HEK293 (cell line): ENCODE measurements at regions not wholly inside any gene's neighbourhood (a gene's known extent, or its start where the extent isn't known, plus 50 kb on each side); places are given as distances from the start of the nearest gene placed in this dataset.

Experiments
- CTCF ChIA-PET: fragments of 350-600 bp; formaldehyde crosslinking; extraction: SDS; loops from one replicate; lab custom pipeline; 2021; ENCODE audit warnings: antibody characterized with exemption; lab: Yijun Ruan, JAX
- POLR2A ChIA-PET: fragments of 300-600 bp; formaldehyde crosslinking; extraction: SDS; loops from one replicate; lab custom pipeline; 2020; ENCODE audit warnings: antibody characterized with exemption, inconsistent platforms; lab: Yijun Ruan, JAX
- H3K27ac ChIP-seq: fragments of 200-500 bp; sonication (Bioruptor generic); 2 replicates; pipeline ENCODE4 v1.5.1; 2014; ENCODE audit warnings: low read depth, low read length, control low read depth, inconsistent platforms; ENCODE audit errors: extremely low read depth
- H3K36me3 ChIP-seq, 2 experiments: fragments of 200-500 bp in 1 of 2; sonication (Bioruptor generic) in 1 of 2; 1 replicate in 1 of 2; 2 replicates in 1 of 2; pipeline ENCODE4 v1.5.1; 2014 to 2017; ENCODE audit warnings: inconsistent platforms in 2 of 2, low read length in 2 of 2; ENCODE audit not compliant: control insufficient read depth in 2 of 2, insufficient read depth in 1 of 2
- H3K4me1 ChIP-seq: fragments of 200-500 bp; sonication (Bioruptor generic); 2 replicates; pipeline ENCODE4 v1.5.1; 2014; ENCODE audit warnings: mild to moderate bottlenecking, low read length, inconsistent platforms; ENCODE audit not compliant: control insufficient read depth, insufficient read depth
- H3K4me3 ChIP-seq: 2 replicates; pipeline ENCODE4 v1.5.1; 2011; ENCODE audit warnings: low read depth, mild to moderate bottlenecking, control low read depth, low read length, moderate library complexity
- H3K9me3 ChIP-seq: fragments of 200-500 bp; sonication (Bioruptor generic); 2 replicates; pipeline ENCODE4 v1.5.1; 2014; ENCODE audit warnings: low read depth, low read length, inconsistent platforms; ENCODE audit not compliant: control insufficient read depth, insufficient read depth
- BCL11A ChIP-seq: fragments of 450-650 bp; formaldehyde crosslinking; IDR thresholded peaks from 2 replicates; pipeline ENCODE4 v1.5.1; 2016; ENCODE audit warnings: low read depth, missing biosample characterization, missing genetic modification characterization
- EGR2 ChIP-seq: fragments of 450-650 bp; formaldehyde crosslinking; IDR thresholded peaks from 2 replicates; pipeline ENCODE4 v1.5.1; 2016; ENCODE audit warnings: low read depth, missing biosample characterization, missing genetic modification characterization
- FEZF1 ChIP-seq: fragments of 450-650 bp; formaldehyde crosslinking; IDR thresholded peaks from 2 replicates; pipeline ENCODE4 v1.5.1; 2016; ENCODE audit warnings: missing biosample characterization, missing genetic modification characterization
- GLIS2 ChIP-seq: fragments of 450-650 bp; formaldehyde crosslinking; IDR thresholded peaks from 2 replicates; pipeline ENCODE4 v1.5.1; 2016; ENCODE audit warnings: missing biosample characterization, missing genetic modification characterization
- IKZF3 ChIP-seq: fragments of 450-650 bp; IDR thresholded peaks from 2 replicates; pipeline ENCODE4 v1.5.0; 2018; ENCODE audit warnings: missing biosample characterization, mild to moderate bottlenecking, missing genetic modification characterization, moderate library complexity
- KLF1 ChIP-seq: fragments of 450-650 bp; formaldehyde crosslinking; IDR thresholded peaks from 2 replicates; pipeline ENCODE4 v1.5.1; 2016; ENCODE audit warnings: missing biosample characterization, missing genetic modification characterization
- KLF7 ChIP-seq: fragments of 450-650 bp; formaldehyde crosslinking; IDR thresholded peaks from 2 replicates; pipeline ENCODE4 v1.5.1; 2016; ENCODE audit warnings: missing biosample characterization, missing genetic modification characterization, borderline replicate concordance
- OSR2 ChIP-seq: fragments of 450-650 bp; formaldehyde crosslinking; IDR thresholded peaks from 2 replicates; pipeline ENCODE4 v1.5.1; 2016; ENCODE audit warnings: missing biosample characterization, missing genetic modification characterization
- SETDB1 ChIP-seq: IDR thresholded peaks from one replicate; pipeline ENCODE4 v1.6.1; 2017; ENCODE audit warnings: mild to moderate bottlenecking, low read length, moderate library complexity, mixed read lengths; ENCODE audit not compliant: insufficient read length
- TCF7L2 ChIP-seq: IDR thresholded peaks from 2 replicates; pipeline ENCODE4 v1.6.1; 2011; ENCODE audit warnings: low read depth, mild to moderate bottlenecking, inconsistent platforms, low read length, moderate library complexity, borderline replicate concordance
- ZBTB8A ChIP-seq: fragments of 450-650 bp; formaldehyde crosslinking; IDR thresholded peaks from 2 replicates; pipeline ENCODE4 v1.5.1; 2016; ENCODE audit warnings: missing biosample characterization, missing genetic modification characterization
- ZFHX2 ChIP-seq: fragments of 450-650 bp; formaldehyde crosslinking; conservative IDR thresholded peaks from 2 replicates; pipeline ENCODE4 v1.5.1; 2016; ENCODE audit warnings: missing biosample characterization, missing genetic modification characterization
- ZIC2 ChIP-seq: fragments of 450-650 bp; formaldehyde crosslinking; IDR thresholded peaks from 2 replicates; pipeline ENCODE4 v1.5.1; 2016; ENCODE audit warnings: missing biosample characterization, missing genetic modification characterization
- ZNF146 ChIP-seq: fragments of 450-650 bp; formaldehyde crosslinking; IDR thresholded peaks from 2 replicates; pipeline ENCODE4 v1.5.1; 2016; ENCODE audit warnings: missing biosample characterization, missing genetic modification characterization
- ZNF184 ChIP-seq: fragments of 450-650 bp; IDR thresholded peaks from 2 replicates; pipeline ENCODE4 v1.5.1; 2018; ENCODE audit warnings: missing biosample characterization, mild to moderate bottlenecking, missing genetic modification characterization
- ZNF19 ChIP-seq: fragments of 450-650 bp; formaldehyde crosslinking; IDR thresholded peaks from 2 replicates; pipeline ENCODE4; 2016; ENCODE audit warnings: missing biosample characterization, missing genetic modification characterization, low read depth
- ZNF350 ChIP-seq: fragments of 450-650 bp; formaldehyde crosslinking; IDR thresholded peaks from 2 replicates; pipeline ENCODE4 v1.5.0; 2017; ENCODE audit warnings: missing biosample characterization, mild to moderate bottlenecking, missing genetic modification characterization
- ZNF423 ChIP-seq: fragments of 450-650 bp; formaldehyde crosslinking; IDR thresholded peaks from 2 replicates; pipeline ENCODE4 v1.5.1; 2016; ENCODE audit warnings: missing biosample characterization, missing genetic modification characterization
- ZNF585B ChIP-seq: fragments of 450-650 bp; formaldehyde crosslinking; IDR thresholded peaks from 2 replicates; pipeline ENCODE4 v1.5.1; 2016; ENCODE audit warnings: missing biosample characterization, missing genetic modification characterization
- ZNF600 ChIP-seq: fragments of 450-650 bp; formaldehyde crosslinking; IDR thresholded peaks from 2 replicates; pipeline ENCODE4 v1.5.1; 2016; ENCODE audit warnings: missing biosample characterization, missing genetic modification characterization
- ZNF623 ChIP-seq: fragments of 450-650 bp; formaldehyde crosslinking; IDR thresholded peaks from 2 replicates; pipeline ENCODE4 v1.5.1; 2016; ENCODE audit warnings: missing biosample characterization, missing genetic modification characterization
- ZNF624 ChIP-seq: fragments of 450-650 bp; formaldehyde crosslinking; IDR thresholded peaks from 2 replicates; pipeline ENCODE4 v1.5.1; 2017; ENCODE audit warnings: missing biosample characterization, missing genetic modification characterization
- ZNF830 ChIP-seq: fragments of 450-650 bp; IDR thresholded peaks from 2 replicates; pipeline ENCODE4 v1.5.0; 2018; ENCODE audit warnings: missing biosample characterization, missing genetic modification characterization, low read depth, mild to moderate bottlenecking, moderate library complexity
- TF ChIP-seq, protein P1 (sequence below): fragments of 450-650 bp; formaldehyde crosslinking; IDR thresholded peaks from 2 replicates; pipeline ENCODE4 v1.5.1; 2017; ENCODE audit warnings: missing biosample characterization, mild to moderate bottlenecking, missing genetic modification characterization, moderate library complexity
- TF ChIP-seq, protein P2 (sequence below): fragments of 450-650 bp; formaldehyde crosslinking; IDR thresholded peaks from 2 replicates; pipeline ENCODE4 v1.5.1; 2016; ENCODE audit warnings: missing biosample characterization, missing genetic modification characterization
- TF ChIP-seq, protein P3 (sequence below): fragments of 450-650 bp; formaldehyde crosslinking; IDR thresholded peaks from 2 replicates; pipeline ENCODE4 v1.5.1; 2016; ENCODE audit warnings: missing biosample characterization, missing genetic modification characterization, low read depth
- TF ChIP-seq, protein P4 (sequence below): fragments of 450-650 bp; formaldehyde crosslinking; IDR thresholded peaks from 2 replicates; pipeline ENCODE4 v1.5.1; 2016; ENCODE audit warnings: missing biosample characterization, missing genetic modification characterization

DNA sequence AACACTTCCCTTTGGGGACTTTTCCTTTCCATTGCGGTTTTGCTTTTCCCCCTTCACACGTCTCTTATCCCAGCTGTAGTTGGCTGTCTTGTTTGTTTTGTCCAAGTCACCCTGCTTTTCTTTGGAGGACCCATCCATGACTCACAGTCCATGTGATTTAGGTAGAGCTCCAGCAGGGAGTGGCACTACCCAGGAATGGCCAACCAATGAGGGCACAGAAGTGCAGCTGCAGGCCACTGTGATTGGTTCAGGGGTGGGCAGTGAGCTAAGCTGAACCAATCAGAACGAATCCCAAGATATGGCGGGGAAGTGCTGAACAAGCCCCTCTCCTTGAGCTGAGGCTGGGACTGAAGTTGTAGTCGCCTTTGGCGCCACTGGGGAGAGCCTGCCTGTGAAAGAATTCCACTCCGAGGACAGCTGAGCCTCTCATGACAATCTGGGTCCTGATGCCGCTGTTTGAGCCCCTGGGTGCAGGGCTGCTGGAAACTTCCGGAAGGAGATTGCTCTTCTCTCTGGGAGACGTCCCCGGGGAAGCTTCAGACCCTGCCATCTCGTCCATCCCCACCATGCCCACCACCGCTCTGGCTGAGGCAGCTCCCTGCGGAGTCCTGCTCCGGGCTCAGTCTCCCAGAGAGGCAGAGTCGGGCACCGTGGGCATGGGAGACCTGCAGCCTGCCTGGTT, 62.9 kb upstream of the URI1 start (continued):
- TF ChIP-seq ZNF19 (tag by site-specific recombination), result no peak
- TF ChIP-seq, all 188 proteins: peak for 11

DNA sequence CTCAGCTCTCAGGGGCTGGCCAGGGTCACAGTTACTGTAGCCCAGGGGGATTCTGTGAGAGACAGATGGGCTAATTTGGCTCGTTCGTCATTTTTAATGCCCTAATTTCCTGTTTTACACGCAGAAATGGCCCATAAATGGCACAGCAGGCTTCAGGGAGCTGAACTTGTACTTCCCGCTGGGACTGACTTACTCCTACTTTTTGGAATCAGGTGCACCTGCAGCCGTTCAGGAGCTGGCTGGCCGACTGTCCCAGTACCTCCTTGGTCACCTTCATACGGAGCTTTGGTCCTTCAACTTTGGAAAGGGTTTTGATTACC, 62.4 kb upstream of the URI1 start:
- POLR2A ChIA-PET, result interaction anchor here (1.2 to 1.4 kb wide), 2 partner anchors 149 to 163 kb away, joined by 4 read pairs; no protein-coding TSS in a partner anchor
- TF ChIP-seq FEZF1 (tag by site-specific recombination) (peak; percentile 47; the same call in 1 of the 2 replicates), GLIS2 (no peak), OSR2 (peak; percentile 56; the same call in 1 of the 2 replicates), TCF7L2 (no peak), ZNF623 (tag by site-specific recombination) (no peak), KLF7 (tag by site-specific recombination) (no peak), ZBTB8A (tag by site-specific recombination) (peak; percentile 86; the same call in 1 of the 2 replicates), ZNF423 (tag by site-specific recombination) (peak; percentile 77), ZNF830 (tag by site-specific recombination) (no peak), ZNF624 (tag by site-specific recombination) (no peak), IKZF3 (tag by site-specific recombination) (0 out of 2 replicates have a peak, but pooled peaks have one; percentile 51), ZNF585B (tag by site-specific recombination) (no peak), ZIC2 (tag by site-specific recombination) (peak; percentile 79), ZNF350 (tag by site-specific recombination) (no peak), ZNF184 (tag by site-specific recombination) (no peak), SETDB1 (no peak)
- TF ChIP-seq, protein P1, sequence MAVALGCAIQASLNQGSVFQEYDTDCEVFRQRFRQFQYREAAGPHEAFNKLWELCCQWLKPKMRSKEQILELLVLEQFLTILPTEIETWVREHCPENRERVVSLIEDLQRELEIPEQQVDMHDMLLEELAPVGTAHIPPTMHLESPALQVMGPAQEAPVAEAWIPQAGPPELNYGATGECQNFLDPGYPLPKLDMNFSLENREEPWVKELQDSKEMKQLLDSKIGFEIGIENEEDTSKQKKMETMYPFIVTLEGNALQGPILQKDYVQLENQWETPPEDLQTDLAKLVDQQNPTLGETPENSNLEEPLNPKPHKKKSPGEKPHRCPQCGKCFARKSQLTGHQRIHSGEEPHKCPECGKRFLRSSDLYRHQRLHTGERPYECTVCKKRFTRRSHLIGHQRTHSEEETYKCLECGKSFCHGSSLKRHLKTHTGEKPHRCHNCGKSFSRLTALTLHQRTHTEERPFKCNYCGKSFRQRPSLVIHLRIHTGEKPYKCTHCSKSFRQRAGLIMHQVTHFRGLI (tag by site-specific recombination), result no peak
- TF ChIP-seq, protein P2, sequence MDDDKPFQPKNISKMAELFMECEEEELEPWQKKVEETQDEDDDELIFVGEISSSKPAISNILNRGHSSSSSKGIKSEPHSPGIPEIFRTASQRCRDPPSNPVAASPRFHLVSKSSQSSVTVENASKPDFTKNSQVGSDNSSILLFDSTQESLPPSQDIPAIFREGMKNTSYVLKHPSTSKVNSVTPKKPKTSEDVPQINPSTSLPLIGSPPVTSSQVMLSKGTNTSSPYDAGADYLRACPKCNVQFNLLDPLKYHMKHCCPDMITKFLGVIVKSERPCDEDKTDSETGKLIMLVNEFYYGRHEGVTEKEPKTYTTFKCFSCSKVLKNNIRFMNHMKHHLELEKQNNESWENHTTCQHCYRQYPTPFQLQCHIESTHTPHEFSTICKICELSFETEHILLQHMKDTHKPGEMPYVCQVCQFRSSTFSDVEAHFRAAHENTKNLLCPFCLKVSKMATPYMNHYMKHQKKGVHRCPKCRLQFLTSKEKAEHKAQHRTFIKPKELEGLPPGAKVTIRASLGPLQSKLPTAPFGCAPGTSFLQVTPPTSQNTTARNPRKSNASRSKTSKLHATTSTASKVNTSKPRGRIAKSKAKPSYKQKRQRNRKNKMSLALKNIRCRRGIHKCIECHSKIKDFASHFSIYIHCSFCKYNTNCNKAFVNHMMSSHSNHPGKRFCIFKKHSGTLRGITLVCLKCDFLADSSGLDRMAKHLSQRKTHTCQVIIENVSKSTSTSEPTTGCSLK (tag by site-specific recombination), result no peak
- Histone ChIP-seq H3K27ac (no peak overlapping the region), H3K4me1 (peaks cover 12% of the 10 kb centered on the region), H3K9me3 (no peaks in the 10 kb centered on the region), H3K36me3 (no peaks in the 10 kb centered on the region), H3K4me3 (no peak overlapping the region)
- CTCF ChIA-PET, result interaction anchor here (0.7 to 14.5 kb wide), 8 partner anchors 22 to 770 kb away, joined by 3 to 177 read pairs (median 4); no protein-coding TSS in a partner anchor

DNA sequence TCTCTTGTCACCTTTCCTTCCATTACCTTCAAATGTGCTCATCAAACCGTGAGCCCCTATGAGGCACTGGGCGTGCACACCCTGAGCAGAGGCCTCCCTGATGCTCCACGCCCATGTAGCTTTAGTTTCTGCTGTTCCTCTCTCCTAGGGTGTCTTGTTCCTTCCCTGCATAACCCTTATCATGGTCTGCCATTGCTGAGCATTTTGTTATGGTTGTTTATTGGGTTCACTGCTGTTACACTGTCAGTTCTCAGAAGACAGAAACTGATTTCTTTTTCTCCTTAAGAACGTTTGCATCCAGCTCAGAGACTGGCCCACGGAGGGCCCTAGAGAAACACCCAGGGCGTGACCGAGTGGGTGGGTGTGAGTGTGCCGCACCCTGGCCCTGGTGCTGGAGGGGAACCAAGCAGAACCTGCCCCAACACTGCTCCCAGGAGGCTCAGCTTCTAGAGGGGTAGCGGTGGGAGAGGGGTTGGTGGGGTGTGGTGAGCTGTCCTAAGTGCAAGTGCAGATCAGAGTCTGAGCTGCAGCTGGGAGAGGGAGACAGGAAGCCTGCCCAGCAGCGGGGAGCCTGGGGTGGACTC, 61.4 kb upstream of the URI1 start:
- Histone ChIP-seq H3K4me3 (no peak overlapping the region), H3K9me3 (no peaks in the 10 kb centered on the region), H3K36me3 (no peaks in the 10 kb centered on the region), H3K4me1 (peaks cover 5% of the 10 kb centered on the region; the same call in 1 of the 2 replicates), H3K27ac (no peak overlapping the region)
- CTCF ChIA-PET, result interaction anchor here (0.7 to 14.5 kb wide), 4 partner anchors 23 to 769 kb away, joined by 3 to 177 read pairs (median 4); no protein-coding TSS in a partner anchor
- POLR2A ChIA-PET, result interaction anchor here (0.7 kb wide), 1 partner anchor 36 kb away, joined by 4 read pairs; no protein-coding TSS in a partner anchor
- TF ChIP-seq BCL11A (tag by site-specific recombination) (no peak), ZNF600 (tag by site-specific recombination) (peak; percentile 69), ZNF146 (tag by site-specific recombination) (no peak), ZBTB8A (tag by site-specific recombination) (0 out of 2 replicates have a peak, but pooled peaks have one; percentile 35), KLF1 (peak; percentile 100), EGR2 (tag by site-specific recombination) (peak; percentile 34; the same call in 1 of the 2 replicates), ZFHX2 (tag by site-specific recombination) (peak; percentile 71)
- TF ChIP-seq, protein P3, sequence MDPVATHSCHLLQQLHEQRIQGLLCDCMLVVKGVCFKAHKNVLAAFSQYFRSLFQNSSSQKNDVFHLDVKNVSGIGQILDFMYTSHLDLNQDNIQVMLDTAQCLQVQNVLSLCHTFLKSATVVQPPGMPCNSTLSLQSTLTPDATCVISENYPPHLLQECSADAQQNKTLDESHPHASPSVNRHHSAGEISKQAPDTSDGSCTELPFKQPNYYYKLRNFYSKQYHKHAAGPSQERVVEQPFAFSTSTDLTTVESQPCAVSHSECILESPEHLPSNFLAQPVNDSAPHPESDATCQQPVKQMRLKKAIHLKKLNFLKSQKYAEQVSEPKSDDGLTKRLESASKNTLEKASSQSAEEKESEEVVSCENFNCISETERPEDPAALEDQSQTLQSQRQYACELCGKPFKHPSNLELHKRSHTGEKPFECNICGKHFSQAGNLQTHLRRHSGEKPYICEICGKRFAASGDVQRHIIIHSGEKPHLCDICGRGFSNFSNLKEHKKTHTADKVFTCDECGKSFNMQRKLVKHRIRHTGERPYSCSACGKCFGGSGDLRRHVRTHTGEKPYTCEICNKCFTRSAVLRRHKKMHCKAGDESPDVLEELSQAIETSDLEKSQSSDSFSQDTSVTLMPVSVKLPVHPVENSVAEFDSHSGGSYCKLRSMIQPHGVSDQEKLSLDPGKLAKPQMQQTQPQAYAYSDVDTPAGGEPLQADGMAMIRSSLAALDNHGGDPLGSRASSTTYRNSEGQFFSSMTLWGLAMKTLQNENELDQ, result no peak
- TF ChIP-seq, protein P4, sequence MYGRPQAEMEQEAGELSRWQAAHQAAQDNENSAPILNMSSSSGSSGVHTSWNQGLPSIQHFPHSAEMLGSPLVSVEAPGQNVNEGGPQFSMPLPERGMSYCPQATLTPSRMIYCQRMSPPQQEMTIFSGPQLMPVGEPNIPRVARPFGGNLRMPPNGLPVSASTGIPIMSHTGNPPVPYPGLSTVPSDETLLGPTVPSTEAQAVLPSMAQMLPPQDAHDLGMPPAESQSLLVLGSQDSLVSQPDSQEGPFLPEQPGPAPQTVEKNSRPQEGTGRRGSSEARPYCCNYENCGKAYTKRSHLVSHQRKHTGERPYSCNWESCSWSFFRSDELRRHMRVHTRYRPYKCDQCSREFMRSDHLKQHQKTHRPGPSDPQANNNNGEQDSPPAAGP, result peak; percentile 87
